ENCODE measurements at regions not wholly inside any gene's neighbourhood (a gene's known extent, or its start where the extent isn't known, plus 50 kb on each side); places are given as distances from the start of the nearest gene placed in this dataset.

DNA sequence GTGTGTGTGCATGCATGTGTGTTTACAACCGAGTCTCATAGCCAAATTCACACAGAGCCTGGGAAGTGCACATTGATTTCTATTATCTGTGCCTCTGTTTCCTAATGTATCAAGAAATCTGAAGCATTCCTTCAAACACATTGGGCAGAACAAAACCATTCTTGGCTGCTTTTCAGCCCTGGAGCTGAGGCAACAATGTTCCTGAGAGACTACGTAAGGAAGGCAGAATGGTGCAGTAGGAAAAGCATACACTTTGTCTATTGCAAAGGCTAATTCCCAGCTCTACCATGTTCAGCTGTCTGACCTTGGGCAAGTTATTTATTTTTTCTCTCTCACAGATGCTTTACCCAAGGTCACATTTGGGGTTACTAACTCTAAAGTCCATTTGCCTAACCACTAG lies 575.5 kb downstream of the SOX6 start:
- DNase-seq (ENCODE audit: insufficient read length, low spot score) (no peak), FAIRE-seq (no peak)
- TF ChIP-seq TAF1 (IDR thresholded peaks at IDR 0.05; ENCODE audit: low read depth, low read length) = no peak
- TF ChIP-seq POLR2AphosphoS5 (IDR thresholded peaks at IDR 0.05; ENCODE audit: low read depth, low read length) = no peak
- TF ChIP-seq SPI1 (IDR thresholded peaks at IDR 0.05; ENCODE audit: low read depth, low read length) = no peak
- no peak for TF ChIP-seq POLR2A (IDR thresholded peaks at IDR 0.05; ENCODE audit: low read depth, low read length)
- no peak for TF ChIP-seq POU2F2 (IDR thresholded peaks at IDR 0.05; ENCODE audit: low read depth, low read length)
- TF ChIP-seq PAX5 (IDR thresholded peaks at IDR 0.05; ENCODE audit: insufficient read depth, low read length, severe bottlenecking) = no peak

- DNase-seq (ENCODE audit: insufficient read length, low spot score) = no peak
- no peak for FAIRE-seq
- TF ChIP-seq TAF1 (IDR thresholded peaks at IDR 0.05; ENCODE audit: low read depth, low read length) = no peak
- no peak for TF ChIP-seq PAX5 (IDR thresholded peaks at IDR 0.05; ENCODE audit: insufficient read depth, low read length, severe bottlenecking)
- no peak for TF ChIP-seq SPI1 (IDR thresholded peaks at IDR 0.05; ENCODE audit: low read depth, low read length)
These were observed 572.7 kb downstream of the SOX6 start for GRCh38 chr11:15783619-15784018.

GRCh38 chr11:15793043-15793996 lies 563.0 kb downstream of the SOX6 start:
- DNase-seq (ENCODE audit: insufficient read length, low spot score) = no peak
- FAIRE-seq = no peak

DNA sequence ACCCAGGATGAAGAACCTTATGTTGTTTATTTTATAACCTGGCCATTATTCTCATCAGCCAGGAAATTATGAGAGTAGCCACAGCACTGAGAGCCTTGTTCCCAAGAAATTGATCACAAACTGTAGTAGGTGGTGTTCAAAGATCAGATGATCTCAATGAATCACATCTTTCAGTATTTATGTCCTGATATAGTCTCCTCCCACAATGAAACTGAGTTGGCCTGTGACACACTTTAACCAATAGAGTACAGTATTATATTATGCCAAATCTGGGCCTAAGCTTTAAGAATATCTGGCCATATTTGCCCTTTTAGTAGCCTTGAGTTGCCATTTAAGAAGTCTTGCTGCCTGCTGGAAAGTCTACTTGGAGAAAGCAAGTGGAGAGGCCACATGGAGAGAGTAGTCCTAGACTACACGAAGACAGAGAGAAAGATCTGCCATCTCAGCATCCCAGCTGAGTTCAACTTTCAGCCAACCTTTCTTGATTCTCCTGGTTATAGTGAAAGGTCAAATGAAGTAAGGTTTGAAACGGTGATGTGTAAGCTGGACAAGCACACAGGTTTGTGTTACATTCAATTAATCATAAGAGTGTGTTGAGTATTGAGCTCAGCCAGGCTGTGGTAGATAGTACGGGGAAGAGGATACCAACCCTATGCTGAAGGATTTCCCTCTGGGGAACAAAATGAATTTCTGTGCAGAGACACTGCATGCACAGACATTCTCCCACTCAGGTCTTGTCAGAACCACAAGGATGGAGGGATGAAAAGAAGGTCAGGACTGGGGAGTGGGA lies 561.8 kb downstream of the SOX6 start:
- no peak for FAIRE-seq
- DNase-seq (ENCODE audit: insufficient read length, low spot score) = no peak
- TF ChIP-seq POLR2AphosphoS5 (IDR thresholded peaks at IDR 0.05; ENCODE audit: low read depth, low read length) (no peak), PAX5 (IDR thresholded peaks at IDR 0.05; ENCODE audit: insufficient read depth, low read length, severe bottlenecking) (no peak), POU2F2 (IDR thresholded peaks at IDR 0.05; ENCODE audit: low read depth, low read length) (no peak), SPI1 (IDR thresholded peaks at IDR 0.05; ENCODE audit: low read depth, low read length) (no peak), TAF1 (IDR thresholded peaks at IDR 0.05; ENCODE audit: low read depth, low read length) (no peak), POLR2A (IDR thresholded peaks at IDR 0.05; ENCODE audit: low read depth, low read length) (no peak)

More at GRCh38 chr11:15793043-15793996, 563.0 kb downstream of the SOX6 start:
- TF ChIP-seq TAF1 (IDR thresholded peaks at IDR 0.05; ENCODE audit: low read depth, low read length) (no peak), PAX5 (IDR thresholded peaks at IDR 0.05; ENCODE audit: insufficient read depth, low read length, severe bottlenecking) (no peak), POU2F2 (IDR thresholded peaks at IDR 0.05; ENCODE audit: low read depth, low read length) (no peak), POLR2A (IDR thresholded peaks at IDR 0.05; ENCODE audit: low read depth, low read length) (no peak), SPI1 (IDR thresholded peaks at IDR 0.05; ENCODE audit: low read depth, low read length) (no peak), POLR2AphosphoS5 (IDR thresholded peaks at IDR 0.05; ENCODE audit: low read depth, low read length) (no peak)

DNA sequence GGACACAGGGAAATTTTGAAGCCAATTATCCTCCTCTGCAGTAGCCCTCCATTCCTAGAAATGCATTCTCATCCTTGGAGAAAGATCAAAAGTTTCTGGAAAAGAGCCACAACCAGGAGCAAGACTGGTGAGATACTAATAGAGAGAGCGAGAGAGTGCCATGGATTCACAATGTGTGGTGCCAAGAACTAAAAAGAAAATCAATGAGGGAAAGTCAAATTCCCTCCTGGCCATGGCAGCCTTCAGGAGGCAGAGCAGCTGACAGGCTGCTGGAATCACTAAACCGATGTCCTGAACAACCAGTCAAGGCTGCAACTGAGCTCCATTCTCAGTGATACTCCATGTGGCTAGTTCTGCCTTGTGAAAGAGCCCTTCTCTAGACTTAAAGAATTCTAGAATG lies 561.0 kb downstream of the SOX6 start:
- no peak for TF ChIP-seq POLR2A (IDR thresholded peaks at IDR 0.05; ENCODE audit: low read depth, low read length)
- TF ChIP-seq POLR2AphosphoS5 (IDR thresholded peaks at IDR 0.05; ENCODE audit: low read depth, low read length) = no peak
- TF ChIP-seq TAF1 (IDR thresholded peaks at IDR 0.05; ENCODE audit: low read depth, low read length) = no peak
- TF ChIP-seq POU2F2 (IDR thresholded peaks at IDR 0.05; ENCODE audit: low read depth, low read length) = no peak
- no peak for TF ChIP-seq SPI1 (IDR thresholded peaks at IDR 0.05; ENCODE audit: low read depth, low read length)
- TF ChIP-seq PAX5 (IDR thresholded peaks at IDR 0.05; ENCODE audit: insufficient read depth, low read length, severe bottlenecking) = no peak
- DNase-seq (ENCODE audit: insufficient read length, low spot score) = no peak
- no peak for FAIRE-seq

GRCh38 chr11:15800111-15800800 lies 556.1 kb downstream of the SOX6 start:
- TF ChIP-seq SPI1 (IDR thresholded peaks at IDR 0.05; ENCODE audit: low read depth, low read length) = no peak
- TF ChIP-seq PAX5 (IDR thresholded peaks at IDR 0.05; ENCODE audit: insufficient read depth, low read length, severe bottlenecking) = no peak
- no peak for TF ChIP-seq TAF1 (IDR thresholded peaks at IDR 0.05; ENCODE audit: low read depth, low read length)
- TF ChIP-seq POU2F2 (IDR thresholded peaks at IDR 0.05; ENCODE audit: low read depth, low read length) = no peak
- TF ChIP-seq POLR2A (IDR thresholded peaks at IDR 0.05; ENCODE audit: low read depth, low read length) = no peak
- TF ChIP-seq POLR2AphosphoS5 (IDR thresholded peaks at IDR 0.05; ENCODE audit: low read depth, low read length) = no peak
- no peak for DNase-seq (ENCODE audit: insufficient read length, low spot score)
- no peak for FAIRE-seq

DNA sequence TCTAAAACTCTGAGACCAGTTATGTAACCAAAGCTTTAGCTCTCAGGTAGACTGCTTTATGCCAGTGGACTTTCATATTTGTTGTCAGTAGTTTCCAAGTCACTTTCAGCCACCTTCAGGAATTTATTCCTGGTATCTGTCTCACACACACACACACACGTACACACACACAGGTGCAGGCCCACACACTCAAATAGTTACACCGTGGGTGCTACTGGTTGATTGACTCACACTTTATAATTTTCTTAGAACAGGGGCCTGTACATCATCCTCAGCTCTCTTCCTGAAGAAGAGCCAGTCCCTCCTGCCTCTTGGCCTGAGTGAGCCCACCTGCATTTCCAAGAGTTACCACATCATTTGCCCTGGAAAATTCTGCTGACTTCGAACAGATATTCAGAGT lies 555.2 kb downstream of the SOX6 start:
- TF ChIP-seq POLR2A (IDR thresholded peaks at IDR 0.05; ENCODE audit: low read depth, low read length) = no peak
- no peak for TF ChIP-seq TAF1 (IDR thresholded peaks at IDR 0.05; ENCODE audit: low read depth, low read length)
- no peak for TF ChIP-seq POLR2AphosphoS5 (IDR thresholded peaks at IDR 0.05; ENCODE audit: low read depth, low read length)
- TF ChIP-seq SPI1 (IDR thresholded peaks at IDR 0.05; ENCODE audit: low read depth, low read length) = no peak
- no peak for TF ChIP-seq POU2F2 (IDR thresholded peaks at IDR 0.05; ENCODE audit: low read depth, low read length)
- TF ChIP-seq PAX5 (IDR thresholded peaks at IDR 0.05; ENCODE audit: insufficient read depth, low read length, severe bottlenecking) = no peak
- no peak for FAIRE-seq
- no peak for DNase-seq (ENCODE audit: insufficient read length, low spot score)

DNA sequence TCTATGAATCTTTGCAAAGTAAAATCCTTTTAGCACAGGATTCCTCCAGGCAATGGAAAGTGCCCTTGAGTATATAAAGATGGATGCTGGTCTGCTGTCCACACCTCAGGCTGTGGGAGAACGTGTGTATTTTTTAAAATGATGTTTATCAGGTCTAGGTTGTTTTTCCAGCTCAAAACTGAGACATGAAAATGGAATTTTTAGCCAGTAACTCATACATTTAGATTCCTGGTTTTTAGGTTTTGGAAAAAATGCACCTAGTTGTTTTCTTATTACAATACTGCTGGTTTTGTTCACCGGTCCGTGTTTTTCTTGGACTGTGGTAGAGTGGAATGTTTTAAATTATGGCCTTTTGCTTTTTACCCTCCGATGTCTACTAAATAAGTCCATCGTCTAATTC lies 554.7 kb downstream of the SOX6 start:
- FAIRE-seq = no peak
- TF ChIP-seq POLR2AphosphoS5 (IDR thresholded peaks at IDR 0.05; ENCODE audit: low read depth, low read length) (no peak), SPI1 (IDR thresholded peaks at IDR 0.05; ENCODE audit: low read depth, low read length) (no peak), POU2F2 (IDR thresholded peaks at IDR 0.05; ENCODE audit: low read depth, low read length) (no peak), POLR2A (IDR thresholded peaks at IDR 0.05; ENCODE audit: low read depth, low read length) (no peak), PAX5 (IDR thresholded peaks at IDR 0.05; ENCODE audit: insufficient read depth, low read length, severe bottlenecking) (no peak), TAF1 (IDR thresholded peaks at IDR 0.05; ENCODE audit: low read depth, low read length) (no peak)
- no peak for DNase-seq (ENCODE audit: insufficient read length, low spot score)
